ENCODE measurements at regions not wholly inside any gene's neighbourhood (a gene's known extent, or its start where the extent isn't known, plus 50 kb on each side); places are given as distances from the start of the nearest gene placed in this dataset.

DNA sequence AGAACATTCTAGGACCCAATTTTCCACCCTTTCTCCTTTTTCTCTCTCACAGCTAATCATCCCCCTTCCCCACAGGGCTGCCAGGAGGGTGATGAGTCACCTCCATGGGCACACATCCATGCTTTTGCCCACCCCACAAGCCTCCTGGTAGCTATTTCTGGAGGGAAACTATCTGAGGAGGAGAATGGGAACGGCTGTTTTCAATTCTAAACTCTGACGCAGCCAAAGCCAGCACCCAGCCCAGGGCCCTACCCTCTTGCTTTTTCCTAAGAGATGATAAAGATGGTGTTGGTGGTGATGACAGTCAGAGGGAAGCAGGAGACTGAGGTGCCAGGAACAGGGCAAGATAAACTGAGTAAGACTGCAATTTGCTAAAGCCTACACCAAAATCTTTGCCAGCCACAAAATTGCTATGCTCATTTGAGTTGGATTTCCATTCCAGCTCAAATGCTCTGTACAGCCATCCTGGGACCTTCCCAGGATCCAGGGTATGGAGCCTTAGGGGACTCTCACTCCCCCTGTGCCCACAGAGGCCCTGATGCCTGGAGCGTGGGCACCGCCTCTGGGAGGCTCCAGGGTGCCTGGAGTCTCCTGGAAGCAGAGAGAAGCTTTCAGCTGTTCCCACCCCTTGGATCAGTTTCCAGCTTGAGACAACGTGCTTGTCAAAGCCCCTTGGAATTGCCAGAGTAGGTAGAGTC is 62.0 kb upstream of the FZD7 start:
- no peaks in the 10 kb centered on the region for H3K9me3 Mint-ChIP-seq

GRCh38 chr2:201972621-201973255 is 60.9 kb upstream of the FZD7 start:
- DNase-seq (no peak), ATAC-seq (replicated peaks in 1 of 2) (no peak)
- Mint-ChIP-seq H3K4me1 (ENCODE audit: low read depth) (no peaks in the 10 kb centered on the region), H3K36me3 (ENCODE audit: insufficient read depth in 2 of 2) (no peaks in the 10 kb centered on the region), H3K4me3 (no peak overlapping the region), H3K27me3 (ENCODE audit: low read depth) (no peaks in the 10 kb centered on the region), H3K27ac (no peak overlapping the region), H3K9me3 (no peaks in the 10 kb centered on the region)

More for the DNA sequence above, 62.0 kb upstream of the FZD7 start:
- Mint-ChIP-seq H3K36me3 (ENCODE audit: insufficient read depth in 2 of 2) (no peaks in the 10 kb centered on the region), H3K27ac (no peak overlapping the region), H3K4me3 (no peak overlapping the region), H3K27me3 (ENCODE audit: low read depth) (no peaks in the 10 kb centered on the region), H3K4me1 (ENCODE audit: low read depth) (no peaks in the 10 kb centered on the region)
- ATAC-seq (replicated peaks in 1 of 2): no peak
- no peak for DNase-seq

DNA sequence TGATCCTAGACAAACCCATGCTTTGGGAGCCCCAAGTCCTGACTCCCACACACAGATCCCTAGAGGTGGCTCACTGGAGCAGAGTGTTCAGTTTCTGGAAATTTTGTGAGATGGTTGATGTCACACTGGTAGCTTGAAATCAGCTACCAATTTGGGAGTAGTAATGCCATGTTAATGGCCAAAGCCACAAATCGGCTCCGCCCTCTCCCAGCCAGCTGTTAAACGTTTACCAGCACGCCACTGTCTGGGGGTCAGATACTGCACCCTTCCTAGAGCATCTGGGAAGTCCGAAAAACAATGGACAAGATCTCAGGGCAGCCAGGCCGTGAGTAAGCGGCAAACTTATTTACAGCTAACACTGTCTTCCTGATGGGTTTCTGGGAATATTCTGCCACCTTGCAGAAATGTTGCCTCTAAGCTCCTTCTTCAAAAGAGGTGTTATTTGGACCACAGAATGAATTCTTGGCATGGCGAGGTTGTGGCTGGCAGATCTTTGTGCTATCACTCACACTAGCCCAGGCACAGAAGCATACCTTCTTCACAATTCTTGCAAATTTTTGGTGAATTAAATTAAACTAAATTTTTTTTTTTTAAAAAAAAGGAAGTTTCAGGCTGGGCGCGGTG is 60.2 kb upstream of the FZD7 start:
- H3K36me3 Mint-ChIP-seq (ENCODE audit: insufficient read depth in 2 of 2): no peaks in the 10 kb centered on the region
- no peaks in the 10 kb centered on the region for H3K9me3 Mint-ChIP-seq
- no peak overlapping the region for H3K27ac Mint-ChIP-seq
- DNase-seq (no peak), ATAC-seq (replicated peaks in 1 of 2) (no peak)
- H3K4me3 Mint-ChIP-seq: no peak overlapping the region
- H3K27me3 Mint-ChIP-seq (ENCODE audit: low read depth): no peaks in the 10 kb centered on the region
- no peaks in the 10 kb centered on the region for H3K4me1 Mint-ChIP-seq (ENCODE audit: low read depth)

DNA sequence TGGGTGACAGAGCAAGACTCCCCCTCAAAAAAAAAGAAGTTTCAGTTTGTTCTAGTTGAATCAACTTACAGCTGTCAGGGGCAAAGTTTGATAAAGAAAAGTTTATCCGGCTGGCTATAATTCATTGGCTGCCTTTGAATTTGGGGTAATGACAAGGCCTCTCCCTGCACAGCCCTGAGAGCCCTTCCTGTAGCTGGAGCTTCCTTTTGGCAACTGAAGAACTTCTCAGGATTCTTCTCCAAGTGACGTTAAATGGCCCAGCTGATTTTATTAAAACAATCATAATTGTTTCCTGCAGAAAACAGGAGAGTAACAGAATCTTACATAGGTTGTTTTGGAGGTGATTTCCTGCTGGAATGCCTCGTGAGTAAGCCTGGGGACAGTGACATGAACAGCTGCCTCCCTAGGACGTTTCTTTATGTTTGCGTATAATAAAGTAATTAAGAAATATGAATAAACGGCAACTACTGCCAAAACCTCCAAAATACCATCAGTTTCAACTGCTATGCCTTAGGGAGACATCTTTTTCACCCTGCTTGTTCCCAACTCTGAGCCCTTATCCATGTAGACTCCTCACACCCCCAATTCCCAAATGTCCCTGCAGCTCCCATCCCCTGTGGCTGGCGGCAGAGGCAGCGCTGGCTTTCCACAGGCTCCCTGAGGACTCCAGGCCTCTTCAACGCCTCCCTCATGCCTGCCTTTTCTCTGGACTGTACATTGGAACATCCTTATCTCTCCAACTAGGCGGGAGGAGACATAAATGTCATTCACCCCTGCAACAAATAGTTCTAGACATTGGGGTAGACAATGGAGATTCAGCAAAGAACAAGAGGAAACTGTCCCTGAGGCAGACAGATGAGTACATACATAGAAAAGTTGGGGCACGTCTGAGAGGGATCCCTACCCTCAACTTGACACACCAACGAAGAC is 59.2 kb upstream of the FZD7 start:
- no peak overlapping the region for H3K27ac Mint-ChIP-seq
- no peaks in the 10 kb centered on the region for H3K27me3 Mint-ChIP-seq (ENCODE audit: low read depth)
- H3K36me3 Mint-ChIP-seq (ENCODE audit: insufficient read depth in 2 of 2): no peaks in the 10 kb centered on the region
- no peaks in the 10 kb centered on the region for H3K4me1 Mint-ChIP-seq (ENCODE audit: low read depth)
- H3K9me3 Mint-ChIP-seq: no peaks in the 10 kb centered on the region
- ATAC-seq (replicated peaks in 1 of 2) (no peak), DNase-seq (no peak)
- H3K4me3 Mint-ChIP-seq: no peak overlapping the region

GRCh38 chr2:201975434-201975833 is 58.2 kb upstream of the FZD7 start:
- H3K27me3 Mint-ChIP-seq (ENCODE audit: low read depth): no peaks in the 10 kb centered on the region
- ATAC-seq (replicated peaks in 1 of 2): no peak
- no peak overlapping the region for H3K27ac Mint-ChIP-seq
- no peaks in the 10 kb centered on the region for H3K4me1 Mint-ChIP-seq (ENCODE audit: low read depth)
- no peak overlapping the region for H3K4me3 Mint-ChIP-seq
- no peaks in the 10 kb centered on the region for H3K36me3 Mint-ChIP-seq (ENCODE audit: insufficient read depth in 2 of 2)
- no peak for DNase-seq
- H3K9me3 Mint-ChIP-seq: no peaks in the 10 kb centered on the region

GRCh38 chr2:201975964-201976612 is 57.6 kb upstream of the FZD7 start:
- DNase-seq (no peak), ATAC-seq (replicated peaks in 1 of 2) (no peak)
- H3K4me1 Mint-ChIP-seq (ENCODE audit: low read depth): no peaks in the 10 kb centered on the region
- H3K36me3 Mint-ChIP-seq (ENCODE audit: insufficient read depth in 2 of 2): no peaks in the 10 kb centered on the region
- H3K4me3 Mint-ChIP-seq: no peak overlapping the region
- H3K9me3 Mint-ChIP-seq: no peaks in the 10 kb centered on the region
- H3K27ac Mint-ChIP-seq: no peak overlapping the region
- H3K27me3 Mint-ChIP-seq (ENCODE audit: low read depth): no peaks in the 10 kb centered on the region

DNA sequence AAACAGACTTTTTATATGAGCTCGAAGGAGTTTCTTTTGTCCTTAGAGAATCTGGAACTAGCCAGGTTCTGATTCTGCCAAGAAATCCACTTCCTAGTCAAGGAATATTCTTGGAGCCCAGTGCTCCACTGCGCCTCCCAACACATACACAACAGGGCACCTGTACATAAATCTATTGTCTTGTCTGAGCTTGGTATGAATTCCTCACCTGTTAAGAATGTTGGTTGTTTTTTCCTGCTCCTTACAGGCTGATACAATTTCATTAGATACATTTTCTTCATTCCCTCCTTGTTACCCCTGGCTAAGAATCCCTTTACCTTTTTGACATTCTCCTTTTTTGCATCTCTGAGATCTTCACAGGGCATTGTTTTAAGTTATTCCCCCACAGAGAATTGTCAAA is 56.0 kb upstream of the FZD7 start:
- Mint-ChIP-seq H3K9me3 (no peaks in the 10 kb centered on the region), H3K4me1 (ENCODE audit: low read depth) (no peaks in the 10 kb centered on the region)
- no peak for DNase-seq

DNA sequence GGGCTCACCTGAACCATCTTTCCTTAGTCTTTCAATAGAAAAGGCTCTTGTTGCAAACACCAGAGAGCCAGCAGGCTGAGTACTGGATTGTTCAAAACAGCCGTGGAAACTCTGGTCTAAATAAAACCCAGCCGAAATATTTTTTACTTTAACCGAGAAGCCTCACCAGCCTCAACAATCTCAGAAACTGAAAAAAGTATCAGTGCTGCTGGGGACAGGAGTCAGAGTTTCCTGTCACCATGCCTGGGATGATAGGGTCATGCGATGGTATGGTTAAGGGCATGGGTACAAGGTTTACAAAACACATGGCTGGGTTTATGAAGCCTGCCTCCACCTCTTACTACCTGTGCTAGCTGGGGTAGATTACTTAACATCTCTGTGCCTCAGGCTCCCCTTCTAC is 55.3 kb upstream of the FZD7 start:
- Mint-ChIP-seq H3K27me3 (ENCODE audit: low read depth) (no peaks in the 10 kb centered on the region), H3K36me3 (ENCODE audit: insufficient read depth in 2 of 2) (no peaks in the 10 kb centered on the region), H3K4me3 (no peak overlapping the region), H3K4me1 (ENCODE audit: low read depth) (no peaks in the 10 kb centered on the region), H3K9me3 (no peaks in the 10 kb centered on the region), H3K27ac (no peak overlapping the region)
- ATAC-seq (replicated peaks in 1 of 2) (no peak), DNase-seq (no peak)

More for the DNA sequence above, 56.0 kb upstream of the FZD7 start:
- Mint-ChIP-seq H3K27ac (no peak overlapping the region), H3K36me3 (ENCODE audit: insufficient read depth in 2 of 2) (no peaks in the 10 kb centered on the region), H3K4me3 (no peak overlapping the region), H3K27me3 (ENCODE audit: low read depth) (no peaks in the 10 kb centered on the region)
- ATAC-seq (replicated peaks in 1 of 2): no peak

- Mint-ChIP-seq H3K27me3 (ENCODE audit: low read depth) (no peaks in the 10 kb centered on the region), H3K9me3 (no peaks in the 10 kb centered on the region), H3K27ac (no peak overlapping the region), H3K4me1 (ENCODE audit: low read depth) (no peaks in the 10 kb centered on the region), H3K36me3 (ENCODE audit: insufficient read depth in 2 of 2) (no peaks in the 10 kb centered on the region), H3K4me3 (no peak overlapping the region)
- no peak for ATAC-seq (replicated peaks in 1 of 2)
- DNase-seq: no peak
These were observed 54.7 kb upstream of the FZD7 start for GRCh38 chr2:201978986-201979385.

DNA sequence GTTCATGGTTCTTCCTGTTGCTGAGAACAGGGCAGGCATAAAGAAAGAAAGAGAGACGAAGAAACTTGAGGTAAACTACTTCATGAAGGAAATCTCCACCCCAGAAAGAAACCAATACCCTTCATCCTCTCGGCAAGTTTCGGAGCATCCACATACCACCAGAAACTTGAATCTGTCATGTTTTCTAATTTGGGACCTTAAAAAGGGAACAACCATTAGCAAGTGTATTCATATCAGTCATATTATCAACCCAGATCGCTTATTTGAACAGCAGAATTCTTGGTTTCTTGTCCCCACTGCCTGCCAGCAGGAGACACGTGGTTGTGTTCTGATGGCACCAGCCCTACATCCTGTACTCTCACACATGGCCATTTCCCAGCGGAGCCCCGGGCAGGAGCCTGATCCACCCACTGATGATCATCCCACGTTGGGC is 53.2 kb upstream of the FZD7 start:
- Mint-ChIP-seq H3K27ac (no peak overlapping the region), H3K36me3 (ENCODE audit: insufficient read depth in 2 of 2) (no peaks in the 10 kb centered on the region), H3K27me3 (ENCODE audit: low read depth) (no peaks in the 10 kb centered on the region), H3K4me1 (ENCODE audit: low read depth) (no peaks in the 10 kb centered on the region), H3K4me3 (no peak overlapping the region), H3K9me3 (no peaks in the 10 kb centered on the region)
- ATAC-seq (replicated peaks in 1 of 2) (no peak), DNase-seq (no peak)

DNA sequence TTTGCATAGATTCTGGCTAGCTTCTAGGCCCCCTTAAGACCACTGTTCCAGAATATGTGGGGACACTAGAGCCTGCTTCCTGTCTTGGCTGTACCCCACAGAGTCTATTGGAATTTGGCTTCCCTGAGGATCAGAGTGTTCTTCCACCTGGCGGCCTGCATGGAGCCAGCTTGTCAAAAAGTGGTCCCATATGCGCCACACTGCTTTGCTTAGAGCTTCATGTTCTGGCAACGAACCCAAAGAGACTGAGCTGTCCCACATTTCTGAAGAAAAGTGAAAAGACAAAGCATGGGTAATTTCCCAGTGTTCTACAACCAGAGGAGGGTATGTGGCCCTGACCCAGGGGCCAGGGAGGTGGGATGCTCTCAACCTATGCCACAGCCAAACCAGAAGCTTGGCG is 52.7 kb upstream of the FZD7 start:
- H3K4me3 Mint-ChIP-seq: no peak overlapping the region
- no peaks in the 10 kb centered on the region for H3K4me1 Mint-ChIP-seq (ENCODE audit: low read depth)
- no peak overlapping the region for H3K27ac Mint-ChIP-seq
- no peak for DNase-seq
- no peaks in the 10 kb centered on the region for H3K36me3 Mint-ChIP-seq (ENCODE audit: insufficient read depth in 2 of 2)
- no peaks in the 10 kb centered on the region for H3K27me3 Mint-ChIP-seq (ENCODE audit: low read depth)
- H3K9me3 Mint-ChIP-seq: no peaks in the 10 kb centered on the region
- ATAC-seq (replicated peaks in 1 of 2): no peak

- H3K36me3 Mint-ChIP-seq (ENCODE audit: insufficient read depth in 2 of 2): no peaks in the 10 kb centered on the region
- ATAC-seq (replicated peaks in 1 of 2) (no peak), DNase-seq (no peak)
- H3K4me1 Mint-ChIP-seq (ENCODE audit: low read depth): no peaks in the 10 kb centered on the region
- H3K4me3 Mint-ChIP-seq: no peak overlapping the region
- H3K27me3 Mint-ChIP-seq (ENCODE audit: low read depth): no peaks in the 10 kb centered on the region
- H3K27ac Mint-ChIP-seq: no peak overlapping the region
- H3K9me3 Mint-ChIP-seq: no peaks in the 10 kb centered on the region
These were observed 50.5 kb upstream of the FZD7 start for GRCh38 chr2:201983174-201983573.

All from activated T-cell treated with anti-CD3 and anti-CD28 coated beads, Interleukin-2, amount 50 U/mL, for 72 hours (primary cell).